ENCODE measurements at regions not wholly inside any gene's neighbourhood (a gene's known extent, or its start where the extent isn't known, plus 50 kb on each side); places are given as distances from the start of the nearest gene placed in this dataset.

DNA sequence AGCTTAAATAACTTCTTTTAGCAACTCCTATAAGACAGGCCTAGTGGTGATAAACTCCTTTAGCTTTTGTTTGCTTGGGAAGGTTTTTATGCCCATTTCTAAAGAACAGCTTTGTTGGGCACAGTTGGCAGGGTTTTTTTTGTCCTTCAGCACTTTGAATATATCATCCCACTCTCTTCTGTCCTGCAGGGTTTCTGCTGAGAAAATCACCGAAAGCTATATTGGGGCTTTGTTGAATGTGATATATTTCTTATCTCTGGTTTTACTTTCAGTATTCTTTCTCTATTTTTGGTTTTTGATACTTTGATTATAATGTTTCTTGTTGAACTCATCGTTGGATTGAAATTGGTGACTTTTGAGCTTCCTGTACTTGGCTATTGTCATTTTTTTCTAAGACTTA lies 372.8 kb upstream of the ZC3H15 start:
- no peak for TF ChIP-seq GABPA (IDR thresholded peaks at IDR 0.05 in 1 of 2, conservative IDR thresholded peaks at IDR 0.05 in 1 of 2)
- no peak for TF ChIP-seq SP1 (IDR thresholded peaks at IDR 0.05)
- TF ChIP-seq, protein P1, sequence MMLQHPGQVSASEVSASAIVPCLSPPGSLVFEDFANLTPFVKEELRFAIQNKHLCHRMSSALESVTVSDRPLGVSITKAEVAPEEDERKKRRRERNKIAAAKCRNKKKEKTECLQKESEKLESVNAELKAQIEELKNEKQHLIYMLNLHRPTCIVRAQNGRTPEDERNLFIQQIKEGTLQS (IDR thresholded peaks at IDR 0.05) = no peak
- TF ChIP-seq, protein P2, sequence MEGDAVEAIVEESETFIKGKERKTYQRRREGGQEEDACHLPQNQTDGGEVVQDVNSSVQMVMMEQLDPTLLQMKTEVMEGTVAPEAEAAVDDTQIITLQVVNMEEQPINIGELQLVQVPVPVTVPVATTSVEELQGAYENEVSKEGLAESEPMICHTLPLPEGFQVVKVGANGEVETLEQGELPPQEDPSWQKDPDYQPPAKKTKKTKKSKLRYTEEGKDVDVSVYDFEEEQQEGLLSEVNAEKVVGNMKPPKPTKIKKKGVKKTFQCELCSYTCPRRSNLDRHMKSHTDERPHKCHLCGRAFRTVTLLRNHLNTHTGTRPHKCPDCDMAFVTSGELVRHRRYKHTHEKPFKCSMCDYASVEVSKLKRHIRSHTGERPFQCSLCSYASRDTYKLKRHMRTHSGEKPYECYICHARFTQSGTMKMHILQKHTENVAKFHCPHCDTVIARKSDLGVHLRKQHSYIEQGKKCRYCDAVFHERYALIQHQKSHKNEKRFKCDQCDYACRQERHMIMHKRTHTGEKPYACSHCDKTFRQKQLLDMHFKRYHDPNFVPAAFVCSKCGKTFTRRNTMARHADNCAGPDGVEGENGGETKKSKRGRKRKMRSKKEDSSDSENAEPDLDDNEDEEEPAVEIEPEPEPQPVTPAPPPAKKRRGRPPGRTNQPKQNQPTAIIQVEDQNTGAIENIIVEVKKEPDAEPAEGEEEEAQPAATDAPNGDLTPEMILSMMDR (IDR thresholded peaks at IDR 0.05; ENCODE audit: low read depth, low read length, missing input control) = no peak
- TF ChIP-seq RXRA (IDR thresholded peaks at IDR 0.05) = no peak
- no peak for TF ChIP-seq RAD21 (IDR thresholded peaks at IDR 0.05)
- TF ChIP-seq, protein P3, sequence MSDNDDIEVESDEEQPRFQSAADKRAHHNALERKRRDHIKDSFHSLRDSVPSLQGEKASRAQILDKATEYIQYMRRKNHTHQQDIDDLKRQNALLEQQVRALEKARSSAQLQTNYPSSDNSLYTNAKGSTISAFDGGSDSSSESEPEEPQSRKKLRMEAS (IDR thresholded peaks at IDR 0.05) = no peak

Data from liver (tissue), 3 donors.